KG1 (cell line): ENCODE measurements at regions not wholly inside any gene's neighbourhood (a gene's known extent, or its start where the extent isn't known, plus 50 kb on each side); places are given as distances from the start of the nearest gene placed in this dataset.

Experiments used
- DNase-seq: peaks from one replicate; lab custom pipeline; 2025; lab: John Stamatoyannopoulos, UW

GRCh38 chr18:14905350-14905749 is 157.4 kb downstream of the ANKRD30B start:
- no peak for DNase-seq

GRCh38 chr18:14905979-14906378 is 158.0 kb downstream of the ANKRD30B start:
- no peak for DNase-seq

- DNase-seq: no peak
Measured at GRCh38 chr18:14907420-14907819, 159.4 kb downstream of the ANKRD30B start.

- no peak for DNase-seq
Measured at GRCh38 chr18:14908541-14908940, 160.6 kb downstream of the ANKRD30B start.

- no peak for DNase-seq
Measured at GRCh38 chr18:14912967-14913366, 165.0 kb downstream of the ANKRD30B start.

- no peak for DNase-seq
Measured at GRCh38 chr18:14914121-14914520, 166.1 kb downstream of the ANKRD30B start.

GRCh38 chr18:14914771-14915170 is 166.8 kb downstream of the ANKRD30B start:
- no peak for DNase-seq

- no peak for DNase-seq
Measured at GRCh38 chr18:14916181-14916580, 168.2 kb downstream of the ANKRD30B start.

GRCh38 chr18:14916851-14917250 is 168.9 kb downstream of the ANKRD30B start:
- no peak for DNase-seq

GRCh38 chr18:14917311-14917710 is 169.3 kb downstream of the ANKRD30B start:
- DNase-seq: no peak

GRCh38 chr18:14919666-14920065 is 171.7 kb downstream of the ANKRD30B start:
- no peak for DNase-seq

GRCh38 chr18:14921031-14921430 is 173.1 kb downstream of the ANKRD30B start:
- DNase-seq: no peak

GRCh38 chr18:14921547-14921946 is 173.6 kb downstream of the ANKRD30B start:
- no peak for DNase-seq

- DNase-seq: no peak
Measured at GRCh38 chr18:14922031-14922430, 174.1 kb downstream of the ANKRD30B start.

- no peak for DNase-seq
Measured at GRCh38 chr18:14922965-14923565, 175.1 kb downstream of the ANKRD30B start.

GRCh38 chr18:14924226-14924625 is 176.3 kb downstream of the ANKRD30B start:
- DNase-seq: no peak

- DNase-seq: no peak
Measured at GRCh38 chr18:14925281-14925709, 177.3 kb downstream of the ANKRD30B start.

- no peak for DNase-seq
Measured at GRCh38 chr18:14927701-14928100, 179.7 kb downstream of the ANKRD30B start.

- DNase-seq: no peak
Measured at GRCh38 chr18:14928396-14928795, 180.4 kb downstream of the ANKRD30B start.

GRCh38 chr18:14930076-14930475 is 182.1 kb downstream of the ANKRD30B start:
- DNase-seq: no peak

- no peak for DNase-seq
Measured at GRCh38 chr18:14930576-14930975, 182.6 kb downstream of the ANKRD30B start.

- DNase-seq: no peak
Measured at GRCh38 chr18:14933049-14933851, 185.3 kb downstream of the ANKRD30B start.

- no peak for DNase-seq
Measured at GRCh38 chr18:14933964-14934363, 186.0 kb downstream of the ANKRD30B start.

- DNase-seq: no peak
Measured at GRCh38 chr18:14935210-14935609, 187.2 kb downstream of the ANKRD30B start.
